ENCODE measurements at regions not wholly inside any gene's neighbourhood (a gene's known extent, or its start where the extent isn't known, plus 50 kb on each side); places are given as distances from the start of the nearest gene placed in this dataset.

- H3K79me2 ChIP-seq (ENCODE audit: low read length): no peaks in the 10 kb centered on the region
- H3K36me3 ChIP-seq (ENCODE audit: insufficient read depth, low read length): no peaks in the 10 kb centered on the region
- no peak overlapping the region for H3K4me2 ChIP-seq (ENCODE audit: low read depth, low read length, poor library complexity, severe bottlenecking)
- H3K27me3 ChIP-seq (ENCODE audit: low read length): no peaks in the 10 kb centered on the region
- H3K4me3 ChIP-seq (ENCODE audit: low read length): no peak overlapping the region
- H3K27ac ChIP-seq (ENCODE audit: low read length): no peak overlapping the region
- H2AFZ ChIP-seq (ENCODE audit: low read length): no peak overlapping the region
- H3K9ac ChIP-seq (ENCODE audit: low read length): no peak overlapping the region
- no peaks in the 10 kb centered on the region for H3K9me2 ChIP-seq (replicated peaks; ENCODE audit: insufficient read depth, low read length)
- no peaks in the 10 kb centered on the region for H3K9me3 ChIP-seq (ENCODE audit: low read length)
- H3K4me1 ChIP-seq (ENCODE audit: low read length): no peaks in the 10 kb centered on the region
- no peaks in the 10 kb centered on the region for H4K20me1 ChIP-seq (ENCODE audit: insufficient read depth, low read depth, low read length)
- no peak for DNase-seq
Observed at GRCh38 chr9:90311811-90312210, 330.8 kb downstream of the DIRAS2 start.

- no peak overlapping the region for H2AFZ ChIP-seq (ENCODE audit: low read length)
- DNase-seq: no peak
- H3K27me3 ChIP-seq (ENCODE audit: low read length): no peaks in the 10 kb centered on the region
- H3K9me2 ChIP-seq (replicated peaks; ENCODE audit: insufficient read depth, low read length): no peaks in the 10 kb centered on the region
- no peak overlapping the region for H3K4me2 ChIP-seq (ENCODE audit: low read depth, low read length, poor library complexity, severe bottlenecking)
- no peak overlapping the region for H3K4me3 ChIP-seq (ENCODE audit: low read length)
- H3K27ac ChIP-seq (ENCODE audit: low read length): no peak overlapping the region
- no peaks in the 10 kb centered on the region for H3K4me1 ChIP-seq (ENCODE audit: low read length)
- H3K79me2 ChIP-seq (ENCODE audit: low read length): no peaks in the 10 kb centered on the region
- no peaks in the 10 kb centered on the region for H3K36me3 ChIP-seq (ENCODE audit: insufficient read depth, low read length)
- no peak overlapping the region for H3K9ac ChIP-seq (ENCODE audit: low read length)
- H3K9me3 ChIP-seq (ENCODE audit: low read length): no peaks in the 10 kb centered on the region
- no peaks in the 10 kb centered on the region for H4K20me1 ChIP-seq (ENCODE audit: insufficient read depth, low read depth, low read length)
Observed at GRCh38 chr9:90322296-90322695, 320.3 kb downstream of the DIRAS2 start.

GRCh38 chr9:90325913-90326653 is 316.5 kb downstream of the DIRAS2 start:
- Histone ChIP-seq H4K20me1 (ENCODE audit: insufficient read depth, low read depth, low read length) (no peaks in the 10 kb centered on the region), H3K9me2 (replicated peaks; ENCODE audit: insufficient read depth, low read length) (no peaks in the 10 kb centered on the region), H3K4me2 (ENCODE audit: low read depth, low read length, poor library complexity, severe bottlenecking) (no peak overlapping the region), H3K27ac (ENCODE audit: low read length) (no peak overlapping the region), H3K9me3 (ENCODE audit: low read length) (no peaks in the 10 kb centered on the region), H3K27me3 (ENCODE audit: low read length) (no peaks in the 10 kb centered on the region), H2AFZ (ENCODE audit: low read length) (no peak overlapping the region), H3K4me1 (ENCODE audit: low read length) (no peaks in the 10 kb centered on the region), H3K79me2 (ENCODE audit: low read length) (no peaks in the 10 kb centered on the region), H3K9ac (ENCODE audit: low read length) (no peak overlapping the region), H3K4me3 (ENCODE audit: low read length) (no peak overlapping the region), H3K36me3 (ENCODE audit: insufficient read depth, low read length) (no peaks in the 10 kb centered on the region)
- no peak for DNase-seq

DNA sequence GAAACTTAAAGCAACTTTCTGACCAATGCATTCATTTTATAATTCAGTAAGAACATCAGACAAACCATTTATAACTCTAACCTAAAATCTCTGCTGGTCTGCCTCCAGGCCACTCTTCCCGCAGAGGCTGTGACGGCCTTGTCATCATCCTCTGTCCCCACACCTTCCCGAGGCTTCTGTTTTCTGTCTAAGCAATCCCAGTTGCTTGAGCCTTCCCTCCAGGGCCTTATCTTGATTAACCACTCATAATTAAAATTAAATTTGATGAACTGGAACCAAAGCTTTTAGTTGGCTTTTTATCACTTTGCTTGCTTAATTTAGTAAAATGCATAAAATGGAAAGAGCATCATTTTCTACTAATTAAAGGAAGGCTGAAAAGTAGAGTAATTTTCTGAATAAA is 312.4 kb downstream of the DIRAS2 start:
- no peak overlapping the region for H2AFZ ChIP-seq (ENCODE audit: low read length)
- no peaks in the 10 kb centered on the region for H3K4me1 ChIP-seq (ENCODE audit: low read length)
- H3K9me2 ChIP-seq (replicated peaks; ENCODE audit: insufficient read depth, low read length): no peaks in the 10 kb centered on the region
- H3K79me2 ChIP-seq (ENCODE audit: low read length): no peaks in the 10 kb centered on the region
- H3K9ac ChIP-seq (ENCODE audit: low read length): no peak overlapping the region
- no peaks in the 10 kb centered on the region for H3K27me3 ChIP-seq (ENCODE audit: low read length)
- H3K36me3 ChIP-seq (ENCODE audit: insufficient read depth, low read length): no peaks in the 10 kb centered on the region
- peak; percentile 2 for DNase-seq
- H4K20me1 ChIP-seq (ENCODE audit: insufficient read depth, low read depth, low read length): no peaks in the 10 kb centered on the region
- H3K9me3 ChIP-seq (ENCODE audit: low read length): no peaks in the 10 kb centered on the region
- no peak overlapping the region for H3K4me2 ChIP-seq (ENCODE audit: low read depth, low read length, poor library complexity, severe bottlenecking)
- no peak overlapping the region for H3K4me3 ChIP-seq (ENCODE audit: low read length)
- no peak overlapping the region for H3K27ac ChIP-seq (ENCODE audit: low read length)

GRCh38 chr9:90331826-90332575 is 310.6 kb downstream of the DIRAS2 start:
- H3K4me2 ChIP-seq (ENCODE audit: low read depth, low read length, poor library complexity, severe bottlenecking): no peak overlapping the region

DNA sequence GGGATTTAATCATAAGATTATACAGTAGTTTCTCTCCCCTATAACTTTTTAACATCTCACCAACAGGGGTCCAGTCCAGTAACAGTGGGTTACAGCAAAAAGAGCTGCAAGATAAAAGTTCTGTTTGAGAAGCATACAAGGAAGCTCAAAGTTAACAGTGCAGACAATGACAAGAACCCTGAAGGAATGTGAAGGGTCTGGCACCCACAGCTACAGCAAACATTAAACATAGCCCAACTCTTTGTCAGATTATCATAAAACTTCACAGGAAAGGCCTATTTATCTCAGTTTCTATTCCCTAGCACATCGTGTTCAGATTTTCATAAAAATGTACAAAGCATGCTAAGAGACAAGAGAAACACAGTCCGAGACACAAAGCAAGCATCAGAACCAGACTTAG is 309.4 kb downstream of the DIRAS2 start:
- H2AFZ ChIP-seq (ENCODE audit: low read length): no peak overlapping the region
- no peaks in the 10 kb centered on the region for H3K79me2 ChIP-seq (ENCODE audit: low read length)
- no peaks in the 10 kb centered on the region for H3K27me3 ChIP-seq (ENCODE audit: low read length)
- no peaks in the 10 kb centered on the region for H3K9me3 ChIP-seq (ENCODE audit: low read length)
- H3K4me2 ChIP-seq (ENCODE audit: low read depth, low read length, poor library complexity, severe bottlenecking): no peak overlapping the region
- H3K9me2 ChIP-seq (replicated peaks; ENCODE audit: insufficient read depth, low read length): no peaks in the 10 kb centered on the region
- H4K20me1 ChIP-seq (ENCODE audit: insufficient read depth, low read depth, low read length): no peaks in the 10 kb centered on the region
- H3K36me3 ChIP-seq (ENCODE audit: insufficient read depth, low read length): no peaks in the 10 kb centered on the region
- H3K4me1 ChIP-seq (ENCODE audit: low read length): no peaks in the 10 kb centered on the region
- no peak overlapping the region for H3K27ac ChIP-seq (ENCODE audit: low read length)
- DNase-seq: no peak
- no peak overlapping the region for H3K4me3 ChIP-seq (ENCODE audit: low read length)
- no peak overlapping the region for H3K9ac ChIP-seq (ENCODE audit: low read length)

More at GRCh38 chr9:90331826-90332575, 310.6 kb downstream of the DIRAS2 start:
- H3K4me1 ChIP-seq (ENCODE audit: low read length): no peaks in the 10 kb centered on the region
- no peaks in the 10 kb centered on the region for H3K36me3 ChIP-seq (ENCODE audit: insufficient read depth, low read length)
- no peak overlapping the region for H3K9ac ChIP-seq (ENCODE audit: low read length)
- H2AFZ ChIP-seq (ENCODE audit: low read length): no peak overlapping the region
- H3K27me3 ChIP-seq (ENCODE audit: low read length): no peaks in the 10 kb centered on the region
- no peak overlapping the region for H3K27ac ChIP-seq (ENCODE audit: low read length)
- DNase-seq: no peak
- no peaks in the 10 kb centered on the region for H3K9me3 ChIP-seq (ENCODE audit: low read length)
- no peaks in the 10 kb centered on the region for H3K9me2 ChIP-seq (replicated peaks; ENCODE audit: insufficient read depth, low read length)
- H4K20me1 ChIP-seq (ENCODE audit: insufficient read depth, low read depth, low read length): no peaks in the 10 kb centered on the region
- H3K4me3 ChIP-seq (ENCODE audit: low read length): no peak overlapping the region
- H3K79me2 ChIP-seq (ENCODE audit: low read length): no peaks in the 10 kb centered on the region

- Histone ChIP-seq H3K27me3 (ENCODE audit: low read length) (no peaks in the 10 kb centered on the region), H3K9ac (ENCODE audit: low read length) (no peak overlapping the region), H3K9me3 (ENCODE audit: low read length) (no peaks in the 10 kb centered on the region), H3K79me2 (ENCODE audit: low read length) (no peaks in the 10 kb centered on the region), H3K9me2 (replicated peaks; ENCODE audit: insufficient read depth, low read length) (no peaks in the 10 kb centered on the region), H3K4me3 (ENCODE audit: low read length) (no peak overlapping the region), H3K36me3 (ENCODE audit: insufficient read depth, low read length) (no peaks in the 10 kb centered on the region), H4K20me1 (ENCODE audit: insufficient read depth, low read depth, low read length) (no peaks in the 10 kb centered on the region), H3K4me2 (ENCODE audit: low read depth, low read length, poor library complexity, severe bottlenecking) (no peak overlapping the region), H2AFZ (ENCODE audit: low read length) (no peak overlapping the region), H3K27ac (ENCODE audit: low read length) (no peak overlapping the region), H3K4me1 (ENCODE audit: low read length) (no peaks in the 10 kb centered on the region)
- no peak for DNase-seq
Observed at GRCh38 chr9:90340421-90340820, 302.2 kb downstream of the DIRAS2 start.

DNA sequence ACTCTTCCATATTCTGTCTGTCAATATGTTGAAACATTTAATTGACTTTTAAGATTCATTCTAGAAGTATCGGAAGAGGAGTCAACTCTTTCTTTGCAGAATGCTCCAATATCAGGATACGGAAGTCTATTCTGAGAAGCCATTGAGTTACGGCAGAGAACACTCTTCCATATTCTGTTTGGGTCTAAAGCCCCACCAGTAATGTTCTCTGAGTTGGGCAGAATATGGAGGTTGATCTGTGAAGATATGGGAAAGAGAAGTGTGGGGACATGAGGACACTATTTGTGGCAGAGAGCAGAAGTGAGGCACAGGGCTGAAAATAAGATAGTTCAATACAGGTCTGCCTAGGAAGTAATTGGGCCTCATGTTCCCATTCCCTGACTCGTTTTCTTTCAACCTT is 300.0 kb downstream of the DIRAS2 start:
- Histone ChIP-seq H3K79me2 (ENCODE audit: low read length) (no peaks in the 10 kb centered on the region), H3K4me1 (ENCODE audit: low read length) (no peaks in the 10 kb centered on the region), H3K9ac (ENCODE audit: low read length) (no peak overlapping the region), H3K9me3 (ENCODE audit: low read length) (no peaks in the 10 kb centered on the region), H3K27me3 (ENCODE audit: low read length) (no peaks in the 10 kb centered on the region), H2AFZ (ENCODE audit: low read length) (no peak overlapping the region), H4K20me1 (ENCODE audit: insufficient read depth, low read depth, low read length) (no peaks in the 10 kb centered on the region), H3K27ac (ENCODE audit: low read length) (no peak overlapping the region), H3K9me2 (replicated peaks; ENCODE audit: insufficient read depth, low read length) (no peaks in the 10 kb centered on the region), H3K36me3 (ENCODE audit: insufficient read depth, low read length) (no peaks in the 10 kb centered on the region), H3K4me3 (ENCODE audit: low read length) (no peak overlapping the region), H3K4me2 (ENCODE audit: low read depth, low read length, poor library complexity, severe bottlenecking) (no peak overlapping the region)
- DNase-seq: no peak

All from Karpas-422 (cell line).